GM19395 (cell line): ENCODE measurements at regions not wholly inside any gene's neighbourhood (a gene's known extent, or its start where the extent isn't known, plus 50 kb on each side); places are given as distances from the start of the nearest gene placed in this dataset.
"Not testable (repeated sequence)": the region's sequence is repeated elsewhere in the genome, so short reads cannot be mapped to it uniquely, and the experiment has no call there.

Source experiments
- ATAC-seq: cut with Tn5 transposase; IDR thresholded peaks from one replicate; pipeline ENCODE4 v1.9.1; 2021; ENCODE audit warnings: mild to moderate bottlenecking, moderate library complexity; ENCODE audit not compliant: unreplicated experiment

DNA sequence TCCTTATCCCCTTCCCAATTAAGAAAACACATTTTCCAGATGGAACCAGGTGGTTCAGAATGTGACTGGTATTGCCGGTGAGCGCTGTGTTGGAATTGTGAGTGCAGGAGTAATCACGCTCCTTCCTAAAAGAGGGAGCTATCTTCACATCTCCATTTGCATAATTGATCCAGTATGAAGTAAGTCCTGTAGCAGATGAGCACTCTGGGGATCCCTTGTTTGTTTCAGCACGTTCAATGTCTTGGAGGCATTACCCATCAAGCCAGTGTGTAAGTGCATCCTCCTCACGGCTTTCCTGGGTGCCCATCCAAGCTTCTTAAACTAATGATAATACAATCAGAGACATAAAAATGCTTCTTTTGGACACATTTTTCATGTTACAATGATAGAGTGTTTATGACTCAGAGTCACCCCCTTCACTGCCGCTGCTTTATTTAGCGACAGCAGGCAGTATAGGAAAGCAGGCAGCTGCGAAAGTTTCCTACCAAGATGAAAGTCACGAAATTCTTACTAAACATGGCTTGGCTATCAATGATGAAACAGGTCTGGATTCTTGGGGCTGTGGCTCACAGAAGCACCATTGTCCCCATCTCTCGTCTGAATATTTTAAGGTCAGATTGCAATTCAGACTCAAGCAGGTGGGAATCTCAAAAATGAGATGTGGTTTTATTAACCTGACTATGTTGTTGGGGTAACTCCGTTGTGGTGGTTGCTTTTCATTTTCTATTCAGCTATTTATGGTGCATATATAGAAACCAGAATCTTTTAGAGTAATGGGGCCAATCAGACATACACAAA lies 346.3 kb upstream of the MDFIC2 start:
- ATAC-seq: no peak

DNA sequence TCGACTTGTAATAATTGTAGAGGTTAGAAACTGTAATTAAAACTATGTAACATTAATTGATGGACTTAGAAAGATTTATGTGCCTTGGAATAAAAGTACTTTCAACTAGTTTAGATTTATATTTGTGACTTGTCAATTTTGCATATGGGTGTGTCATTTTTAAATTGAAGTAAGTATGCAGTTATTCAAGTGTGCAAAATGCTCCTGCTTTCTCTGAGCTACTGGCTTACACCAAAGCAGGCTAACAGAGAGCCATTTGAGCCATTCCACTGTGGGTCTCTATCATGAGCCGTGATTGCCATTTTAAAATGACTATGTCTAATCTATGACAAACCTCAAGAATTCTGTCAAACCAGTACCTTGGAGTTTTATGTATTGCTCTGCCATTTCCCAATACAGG lies 345.0 kb upstream of the MDFIC2 start:
- ATAC-seq: no peak

DNA sequence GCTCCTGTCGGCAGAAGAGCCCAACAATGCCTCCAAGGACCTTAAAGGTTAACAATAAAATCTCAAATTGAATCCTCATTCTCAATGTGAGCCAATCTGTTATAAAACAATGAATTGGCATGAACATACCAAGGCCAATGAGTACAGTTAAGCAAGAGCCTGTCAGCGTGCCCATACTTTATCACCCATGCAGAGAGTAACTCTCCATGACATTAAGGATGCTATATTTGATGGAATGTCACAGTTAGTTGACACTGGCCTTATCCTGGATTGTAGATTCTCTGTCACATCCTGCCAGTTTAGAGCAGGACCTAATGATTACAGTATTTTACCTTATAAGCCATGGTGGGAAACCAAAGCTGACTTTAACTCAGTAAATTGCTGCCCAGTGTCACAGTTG lies 335.4 kb upstream of the MDFIC2 start:
- no peak for ATAC-seq

DNA sequence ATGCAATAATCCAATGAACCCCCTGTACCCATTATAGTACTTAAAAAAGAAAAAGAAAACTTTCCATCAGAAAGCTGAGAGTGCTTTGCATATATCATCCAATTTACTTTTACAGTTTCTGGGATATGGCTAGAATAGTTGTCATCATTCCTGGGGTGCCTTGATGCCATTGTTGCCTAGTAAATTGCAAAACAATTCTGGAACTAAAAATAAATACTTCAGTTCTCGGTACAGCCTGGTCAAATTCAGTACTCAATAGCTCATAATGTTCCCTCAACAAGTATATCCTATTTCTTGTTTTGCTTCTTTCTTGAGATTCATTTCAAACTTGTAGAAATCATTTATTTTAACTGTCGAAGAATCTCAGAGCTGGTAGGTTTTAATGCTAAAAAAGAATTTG lies 334.7 kb upstream of the MDFIC2 start:
- ATAC-seq: no peak

DNA sequence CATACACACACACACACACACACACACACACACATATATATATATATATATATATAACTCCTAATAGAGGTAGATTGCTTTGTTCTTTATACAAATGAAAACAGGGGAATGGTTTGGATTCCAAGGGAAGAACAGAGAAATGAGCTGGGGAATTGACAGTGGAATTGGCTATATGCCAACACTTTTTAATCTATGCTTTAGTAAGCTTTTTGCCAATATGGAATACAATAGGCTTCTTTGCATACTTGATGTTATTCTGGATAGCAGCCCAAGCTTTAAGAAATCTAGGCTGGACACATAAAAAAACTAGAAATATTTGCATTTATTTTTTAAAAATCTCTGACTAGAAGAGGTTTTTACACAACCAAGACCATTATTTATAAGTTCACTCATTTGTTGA lies 334.2 kb upstream of the MDFIC2 start:
- ATAC-seq: no peak

DNA sequence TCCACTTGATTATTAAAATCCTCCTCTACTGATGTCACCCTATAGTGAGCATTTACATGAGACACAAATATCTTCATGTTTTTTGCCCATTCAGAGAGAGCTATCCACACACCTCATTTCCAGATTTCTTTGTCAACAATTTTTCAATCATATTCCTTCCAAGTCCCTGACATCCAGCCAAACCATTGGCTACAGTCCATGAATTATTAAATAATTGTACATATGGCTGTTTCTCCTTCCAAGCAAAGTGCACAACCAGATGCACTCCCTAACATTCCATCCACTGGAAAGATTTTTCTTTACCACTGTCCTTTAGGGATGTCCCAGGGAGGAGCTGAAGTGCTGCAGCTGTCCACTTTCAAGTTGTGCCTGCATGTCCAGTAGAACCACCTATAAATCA lies 328.0 kb upstream of the MDFIC2 start:
- no peak for ATAC-seq

DNA sequence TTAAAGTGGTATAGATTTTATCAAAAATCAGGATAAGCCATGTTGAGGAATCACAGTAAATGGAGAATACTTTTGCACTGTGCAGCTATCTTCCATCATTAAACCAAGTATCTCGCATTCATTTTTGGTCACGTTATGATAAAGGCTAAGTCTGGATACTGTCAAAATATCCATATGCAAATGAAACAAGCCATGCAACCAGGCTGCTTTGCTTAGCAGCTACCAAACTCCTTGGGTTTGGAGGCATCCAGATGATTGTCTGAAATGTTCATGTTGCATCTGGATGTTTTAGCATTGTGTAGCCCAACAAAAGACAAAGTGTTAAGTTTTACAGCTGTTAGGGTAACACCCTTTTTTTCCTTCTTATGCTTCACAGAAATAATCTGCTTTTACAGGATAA lies 322.9 kb upstream of the MDFIC2 start:
- ATAC-seq: no peak

DNA sequence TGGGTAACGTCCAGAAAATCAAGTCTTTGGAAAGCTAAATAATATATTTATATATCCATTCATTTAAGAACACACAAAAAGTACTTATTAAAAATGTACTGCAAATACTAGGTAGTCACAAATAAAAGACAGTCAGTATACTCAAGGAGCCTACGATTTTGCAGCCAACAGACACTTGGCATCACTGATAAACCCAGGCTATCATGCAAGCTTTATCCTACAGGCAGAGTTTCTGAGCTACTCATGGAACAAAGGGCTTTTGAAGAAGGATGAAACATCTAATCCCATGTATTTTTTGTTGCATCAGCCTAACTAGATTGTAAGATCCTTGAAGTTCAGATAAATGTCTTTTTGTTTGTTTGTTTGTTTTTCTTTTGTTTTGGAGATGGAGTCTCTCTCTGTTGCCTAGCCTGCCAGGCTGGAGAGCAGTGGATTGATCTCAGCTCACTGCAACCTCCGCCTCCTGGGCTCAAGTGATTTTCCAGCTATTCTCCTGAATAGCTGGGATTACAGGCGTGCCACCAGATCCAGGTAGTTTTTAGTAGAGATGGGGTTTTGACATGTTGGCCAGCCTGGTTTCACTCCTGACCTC lies 319.4 kb upstream of the MDFIC2 start:
- no peak for ATAC-seq

DNA sequence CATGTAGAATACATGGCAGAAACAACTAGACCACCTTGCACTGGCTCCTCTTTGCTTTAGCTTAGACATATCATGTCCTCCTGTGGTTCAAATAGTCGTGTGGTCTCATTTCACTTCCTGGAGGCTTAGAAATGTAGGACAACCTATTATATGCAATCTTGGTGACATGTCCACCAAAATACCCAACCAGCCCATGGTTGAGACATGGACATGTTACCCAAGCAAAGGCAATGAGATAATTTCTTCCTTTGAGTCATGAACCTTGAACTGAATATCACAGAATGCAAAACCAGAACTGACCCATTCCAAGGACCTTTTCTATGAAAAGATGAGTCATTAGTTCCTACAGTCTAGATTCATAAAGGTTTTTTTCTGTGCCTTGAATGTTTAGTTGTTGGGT lies 309.0 kb upstream of the MDFIC2 start:
- ATAC-seq: no peak

DNA sequence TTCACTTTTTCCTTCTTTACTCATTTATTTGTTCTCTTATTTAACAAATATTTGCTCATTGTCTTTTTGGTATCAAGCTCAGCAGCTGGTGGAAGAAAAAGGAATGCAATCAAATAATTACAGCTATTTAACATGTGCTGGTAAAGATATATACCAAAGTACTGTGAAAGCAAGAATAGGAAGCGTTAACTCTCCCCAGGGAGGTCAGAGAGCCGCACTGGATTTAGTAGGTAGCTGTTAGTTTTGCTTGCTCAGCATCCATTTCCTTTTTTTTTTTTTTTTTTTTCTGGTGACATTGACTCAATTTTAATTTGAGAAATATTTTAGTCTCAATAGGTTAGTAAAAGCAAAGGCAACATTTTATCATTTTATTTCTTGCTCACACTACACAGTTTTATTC lies 308.5 kb upstream of the MDFIC2 start:
- no peak for ATAC-seq

DNA sequence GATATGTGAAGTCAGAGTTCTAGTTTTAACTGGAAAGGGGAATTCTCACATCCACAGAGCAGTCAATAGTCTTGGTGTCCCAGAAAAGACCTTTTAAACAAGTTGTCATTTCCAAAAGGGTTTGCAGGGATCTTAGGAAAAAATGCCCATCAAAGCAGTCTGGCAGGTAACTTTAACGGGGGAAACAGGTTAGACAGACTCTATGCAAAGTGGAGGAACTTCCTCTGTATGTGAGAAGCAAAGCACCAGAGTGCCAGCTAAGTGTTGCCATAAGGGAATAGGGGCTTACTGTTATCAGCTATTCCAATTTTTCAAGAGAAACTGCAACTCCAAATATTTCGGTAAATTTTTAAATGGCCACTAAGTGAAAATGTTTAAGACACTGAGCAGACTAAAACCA lies 307.9 kb upstream of the MDFIC2 start:
- no peak for ATAC-seq

DNA sequence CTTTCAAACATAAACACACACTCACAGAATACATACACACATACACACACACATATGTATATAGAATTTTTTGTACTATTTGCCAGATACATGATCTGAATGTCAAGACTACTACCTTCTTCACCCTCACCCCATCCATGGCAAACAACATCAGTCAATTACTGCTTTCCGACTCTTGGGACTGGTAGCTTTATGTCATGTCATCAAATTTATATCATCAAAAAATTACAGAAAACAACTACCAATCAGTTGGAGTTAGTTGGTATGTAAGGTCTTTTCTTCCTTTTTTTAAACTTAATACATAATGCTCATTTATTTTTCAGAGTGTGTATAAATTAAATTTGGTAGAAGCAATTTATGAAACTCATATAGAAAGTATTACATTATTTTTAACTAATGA lies 305.7 kb upstream of the MDFIC2 start:
- ATAC-seq: no peak

DNA sequence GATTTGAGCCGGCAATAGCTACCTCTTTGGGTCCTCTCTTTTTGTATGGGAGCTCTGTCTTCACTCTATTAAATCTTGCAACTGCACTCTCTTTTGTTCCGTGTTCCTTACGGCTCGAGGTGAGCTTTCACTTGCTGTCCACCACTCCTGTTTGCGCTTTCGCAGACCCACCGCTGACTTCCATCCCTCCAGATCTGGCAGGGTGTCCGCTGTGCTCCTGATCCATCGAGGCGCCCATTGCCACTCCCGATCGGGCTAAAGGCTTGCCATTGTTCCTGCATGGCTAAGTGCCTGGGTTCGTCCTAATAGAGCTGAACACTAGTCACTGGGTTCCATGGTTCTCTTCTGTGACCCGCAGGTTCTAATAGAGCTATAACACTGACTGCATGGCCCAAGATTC lies 304.9 kb upstream of the MDFIC2 start:
- ATAC-seq: not testable (repeated sequence)

DNA sequence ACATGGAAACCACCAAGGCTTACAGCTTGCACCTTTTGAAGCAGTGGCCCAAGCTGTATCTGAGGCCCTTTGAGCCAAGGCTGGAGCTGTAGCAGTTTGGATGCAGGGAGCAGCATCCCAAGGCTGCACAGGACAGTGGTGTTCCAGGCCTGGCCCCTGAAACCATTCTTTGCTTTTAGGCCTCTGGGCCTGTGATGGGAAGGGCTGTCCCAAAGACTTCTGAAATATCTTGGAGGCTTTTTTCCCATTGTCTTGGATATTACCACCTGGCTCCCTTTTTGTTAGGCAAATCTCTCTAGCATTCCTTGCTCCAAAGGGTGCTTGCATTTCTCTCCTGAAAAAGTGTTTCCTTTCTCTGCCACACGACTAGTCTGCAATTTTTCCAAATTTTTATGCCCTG lies 302.8 kb upstream of the MDFIC2 start:
- no peak for ATAC-seq

DNA sequence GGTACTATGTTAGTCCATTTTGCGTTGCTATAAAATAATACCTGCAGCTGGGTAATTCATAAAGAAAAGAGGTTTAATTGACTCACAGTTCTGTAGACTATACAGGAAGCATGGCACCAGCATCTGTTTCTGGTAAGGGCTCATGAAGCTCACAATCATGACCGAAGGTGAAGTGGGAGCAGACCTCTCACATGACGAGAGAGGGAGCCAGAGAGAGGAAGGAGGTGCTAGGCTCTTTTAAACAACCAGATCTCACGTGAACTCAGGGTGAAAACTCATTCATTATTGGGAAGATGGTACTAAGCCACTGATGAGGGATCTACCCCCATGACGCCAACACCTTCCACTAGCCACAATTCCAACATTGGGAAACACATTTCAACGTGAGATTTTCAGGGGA lies 301.7 kb upstream of the MDFIC2 start:
- no peak for ATAC-seq

DNA sequence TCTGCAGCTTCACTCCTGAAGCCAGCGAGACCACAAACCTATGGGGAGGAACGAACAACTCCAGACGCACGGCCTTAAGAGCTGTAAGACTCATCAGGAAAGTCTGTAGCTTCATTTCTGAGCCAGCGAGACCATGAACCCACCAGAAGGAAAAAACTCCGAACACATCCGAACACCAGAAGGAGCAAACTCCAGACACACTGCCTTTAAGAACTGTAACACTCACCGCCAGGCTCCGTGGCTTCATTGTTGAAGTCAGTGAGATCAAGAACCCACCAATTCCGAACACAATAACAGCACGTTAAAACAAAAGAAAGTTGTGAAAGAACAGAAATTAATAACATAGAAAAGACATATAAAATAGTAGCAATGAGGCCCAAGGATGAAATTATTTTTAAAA lies 300.5 kb upstream of the MDFIC2 start:
- ATAC-seq: no peak

DNA sequence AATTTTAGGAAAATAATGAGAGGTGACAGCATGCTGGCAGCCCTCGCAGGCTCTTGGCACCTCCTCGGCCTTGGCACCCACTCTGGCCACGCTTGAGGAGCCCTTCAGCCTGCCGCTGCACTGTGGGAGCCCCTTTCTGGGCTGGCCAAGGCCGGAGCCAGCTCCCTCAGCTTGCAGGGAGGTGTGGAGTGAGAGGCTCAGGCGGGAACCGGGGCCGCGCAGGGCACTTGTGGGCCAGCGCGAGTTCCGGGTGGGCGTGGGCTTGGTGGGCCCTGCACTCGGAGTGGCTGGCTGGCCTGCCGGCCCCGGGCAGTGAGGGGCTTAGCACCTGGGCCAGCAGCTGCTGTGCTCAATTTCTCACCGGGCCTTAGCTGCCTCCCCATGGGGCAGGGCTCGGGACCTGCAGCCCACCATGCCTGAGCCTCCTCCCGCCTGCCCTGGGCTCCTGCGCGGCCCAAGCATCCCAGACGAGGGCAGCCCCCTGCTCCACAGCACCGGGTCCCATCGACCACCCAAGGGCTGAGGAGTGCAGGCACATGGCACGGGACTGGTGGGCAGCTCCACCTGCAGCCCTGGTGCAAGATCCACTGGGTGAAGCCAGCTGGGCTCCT lies 299.3 kb upstream of the MDFIC2 start:
- ATAC-seq: not testable (repeated sequence)

DNA sequence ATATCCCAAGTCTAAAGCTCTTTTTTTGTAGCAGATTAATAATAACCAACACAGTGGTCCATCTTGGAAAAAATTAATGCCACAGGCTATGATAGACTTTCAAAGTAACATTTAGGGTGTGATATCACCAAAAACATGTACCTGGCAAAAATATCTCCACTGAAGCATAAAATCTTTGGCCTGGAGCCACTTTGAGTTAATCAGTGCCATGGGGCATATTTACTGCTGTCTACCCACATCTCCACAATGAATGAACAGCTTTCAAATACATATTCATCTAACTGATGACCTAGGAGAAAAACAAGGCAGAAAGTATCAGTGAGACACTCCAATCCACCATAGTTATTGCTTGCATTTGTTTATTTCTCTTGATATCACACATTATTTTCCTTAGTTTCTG lies 296.0 kb upstream of the MDFIC2 start:
- no peak for ATAC-seq

DNA sequence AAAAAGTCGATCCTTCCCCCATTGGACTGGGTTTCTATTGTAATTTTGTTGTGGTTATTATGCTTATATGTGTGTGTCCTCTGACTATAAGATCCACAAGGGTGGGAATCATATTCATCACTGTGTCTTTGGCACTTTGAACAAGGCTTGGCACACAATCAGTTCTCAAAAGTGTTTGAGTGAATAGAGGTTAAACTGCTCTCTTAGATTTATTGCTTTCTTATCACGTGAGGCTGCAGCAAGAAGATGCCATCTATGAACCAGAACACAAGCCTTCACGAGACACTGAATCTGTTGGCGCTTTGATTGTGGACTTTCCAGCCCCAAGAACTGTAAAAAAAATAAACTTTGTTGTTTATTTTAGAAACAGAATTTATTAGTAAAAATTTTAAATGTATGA lies 295.0 kb upstream of the MDFIC2 start:
- no peak for ATAC-seq

DNA sequence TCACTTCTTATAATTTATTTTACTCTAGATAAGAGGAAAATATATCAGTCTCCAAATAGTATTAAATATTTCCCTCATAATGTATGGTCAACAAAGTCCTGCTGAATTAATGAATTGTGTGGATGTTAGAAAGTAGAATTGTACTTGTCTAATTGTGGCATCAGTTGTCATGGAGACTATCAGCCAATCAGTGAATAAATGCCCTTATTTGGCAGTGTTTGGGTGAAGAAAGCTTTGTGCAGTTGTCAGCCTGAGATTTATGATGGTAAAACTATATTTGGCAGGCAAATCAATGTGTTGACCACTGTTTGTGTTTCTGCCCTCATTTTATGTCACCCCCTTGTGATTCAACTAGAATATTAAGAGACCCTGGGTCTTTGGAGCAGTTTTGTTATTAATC lies 293.6 kb upstream of the MDFIC2 start:
- ATAC-seq: no peak

DNA sequence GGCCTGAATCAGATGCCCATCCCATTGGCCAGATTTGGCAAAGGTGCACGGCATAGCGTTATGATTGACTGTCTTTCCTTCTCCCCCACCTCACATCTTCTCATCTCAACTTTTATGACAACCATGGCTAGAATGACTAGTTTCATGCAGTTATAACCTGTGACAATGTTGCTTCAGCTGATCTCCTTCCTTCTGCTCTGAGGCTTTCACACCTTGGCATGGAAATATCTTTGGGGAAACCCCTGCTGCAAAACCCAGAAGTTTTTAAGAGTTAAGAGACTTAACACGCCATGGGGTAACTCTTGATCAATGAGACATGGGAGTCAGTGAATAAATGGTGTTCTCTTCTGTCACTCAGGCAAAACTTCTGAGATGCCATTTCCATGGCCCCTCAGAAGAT lies 290.7 kb upstream of the MDFIC2 start:
- no peak for ATAC-seq

DNA sequence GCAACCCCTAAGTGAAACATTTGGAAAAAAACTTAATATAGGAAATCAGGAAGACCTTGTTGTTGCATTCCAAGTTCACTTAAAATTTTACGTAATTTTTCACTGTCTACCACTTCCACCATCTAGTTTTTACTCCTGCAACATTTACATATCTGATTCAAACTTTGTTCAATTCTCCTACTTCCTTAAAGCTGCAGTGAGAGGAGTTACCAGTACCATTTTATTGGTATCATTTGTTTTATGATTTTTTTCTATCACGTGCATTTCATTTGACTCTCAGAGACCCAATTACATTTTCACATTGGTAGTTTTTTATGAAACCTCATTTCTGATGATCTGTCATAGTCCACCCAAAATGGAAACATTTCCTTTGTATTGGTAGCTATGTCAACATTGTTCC lies 284.9 kb upstream of the MDFIC2 start:
- ATAC-seq: no peak

DNA sequence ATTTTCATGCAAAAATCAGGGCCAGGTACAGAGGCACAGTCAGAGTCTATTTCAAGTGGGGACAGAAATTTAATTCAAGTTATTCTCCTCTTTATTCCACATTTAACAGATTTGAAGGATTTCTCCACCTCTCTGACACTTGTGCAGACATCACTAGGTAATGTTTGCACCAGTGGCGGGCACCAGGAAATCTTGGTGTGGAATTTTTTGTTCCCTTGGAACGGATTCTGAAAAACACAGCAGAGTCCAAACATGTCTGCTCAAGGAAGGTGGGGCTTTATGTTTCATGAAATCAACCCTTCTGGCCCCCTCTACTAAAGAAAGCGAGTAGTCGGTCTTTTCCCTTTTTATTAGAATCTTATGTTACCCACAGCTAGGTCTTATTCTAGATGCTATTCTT lies 271.2 kb upstream of the MDFIC2 start:
- no peak for ATAC-seq
